ENCODE measurements at regions not wholly inside any gene's neighbourhood (a gene's known extent, or its start where the extent isn't known, plus 50 kb on each side); places are given as distances from the start of the nearest gene placed in this dataset.

GRCh38 chr2:40507432-40507831 lies 55.5 kb upstream of the SLC8A1 start:
- DNase-seq (ENCODE audit: low read depth), result no peak

GRCh38 chr2:40510304-40510703 lies 58.4 kb upstream of the SLC8A1 start:
- no peak for DNase-seq (ENCODE audit: low read depth)

GRCh38 chr2:40511661-40512213 lies 59.8 kb upstream of the SLC8A1 start:
- peak; percentile 26 for DNase-seq (ENCODE audit: low read depth)

GRCh38 chr2:40512256-40512655 lies 60.4 kb upstream of the SLC8A1 start:
- DNase-seq (ENCODE audit: low read depth), result no peak

GRCh38 chr2:40513201-40513600 lies 61.3 kb upstream of the SLC8A1 start:
- DNase-seq (ENCODE audit: low read depth), result no peak

- DNase-seq (ENCODE audit: low read depth), result no peak
Observed at GRCh38 chr2:40516604-40517003, 64.7 kb upstream of the SLC8A1 start.

- DNase-seq (ENCODE audit: low read depth), result no peak
Observed at GRCh38 chr2:40528564-40528963, 76.7 kb upstream of the SLC8A1 start.

- DNase-seq (ENCODE audit: low read depth), result no peak
Observed at GRCh38 chr2:40531359-40531758, 79.5 kb upstream of the SLC8A1 start.

GRCh38 chr2:40534528-40534927 lies 82.6 kb upstream of the SLC8A1 start:
- DNase-seq (ENCODE audit: low read depth), result no peak

GRCh38 chr2:40535972-40536371 lies 84.1 kb upstream of the SLC8A1 start:
- DNase-seq (ENCODE audit: low read depth), result no peak

GRCh38 chr2:40540026-40540425 lies 88.1 kb upstream of the SLC8A1 start:
- DNase-seq (ENCODE audit: low read depth), result no peak

- no peak for DNase-seq (ENCODE audit: low read depth)
Observed at GRCh38 chr2:40543381-40543780, 91.5 kb upstream of the SLC8A1 start.

- no peak for DNase-seq (ENCODE audit: low read depth)
Observed at GRCh38 chr2:40544072-40544471, 92.2 kb upstream of the SLC8A1 start.

GRCh38 chr2:40545645-40546044 lies 93.8 kb upstream of the SLC8A1 start:
- DNase-seq (ENCODE audit: low read depth), result no peak

GRCh38 chr2:40546439-40547191 lies 94.7 kb upstream of the SLC8A1 start:
- no peak for DNase-seq (ENCODE audit: low read depth)

- no peak for DNase-seq (ENCODE audit: low read depth)
Observed at GRCh38 chr2:40548521-40548920, 96.6 kb upstream of the SLC8A1 start.

GRCh38 chr2:40550085-40550484 lies 98.2 kb upstream of the SLC8A1 start:
- no peak for DNase-seq (ENCODE audit: low read depth)

GRCh38 chr2:40551081-40551480 lies 99.2 kb upstream of the SLC8A1 start:
- no peak for DNase-seq (ENCODE audit: low read depth)

- peak; percentile 79 for DNase-seq (ENCODE audit: low read depth)
Observed at GRCh38 chr2:40554665-40555294, 102.9 kb upstream of the SLC8A1 start.

GRCh38 chr2:40556293-40556692 lies 104.4 kb upstream of the SLC8A1 start:
- DNase-seq (ENCODE audit: low read depth), result no peak

- DNase-seq (ENCODE audit: low read depth), result no peak
Observed at GRCh38 chr2:40556739-40557138, 104.8 kb upstream of the SLC8A1 start.

GRCh38 chr2:40558761-40559160 lies 106.9 kb upstream of the SLC8A1 start:
- DNase-seq (ENCODE audit: low read depth), result no peak

- no peak for DNase-seq (ENCODE audit: low read depth)
Observed at GRCh38 chr2:40559175-40559574, 107.3 kb upstream of the SLC8A1 start.
